Suppressor macrophage (primary cell): ENCODE measurements at regions not wholly inside any gene's neighbourhood (a gene's known extent, or its start where the extent isn't known, plus 50 kb on each side); places are given as distances from the start of the nearest gene placed in this dataset.

Experiments used
- DNase-seq, 4 experiments: peaks; one replicate each; pipeline ENCODE4 v3.0.0-alpha.2; 2020 to 2022

DNA sequence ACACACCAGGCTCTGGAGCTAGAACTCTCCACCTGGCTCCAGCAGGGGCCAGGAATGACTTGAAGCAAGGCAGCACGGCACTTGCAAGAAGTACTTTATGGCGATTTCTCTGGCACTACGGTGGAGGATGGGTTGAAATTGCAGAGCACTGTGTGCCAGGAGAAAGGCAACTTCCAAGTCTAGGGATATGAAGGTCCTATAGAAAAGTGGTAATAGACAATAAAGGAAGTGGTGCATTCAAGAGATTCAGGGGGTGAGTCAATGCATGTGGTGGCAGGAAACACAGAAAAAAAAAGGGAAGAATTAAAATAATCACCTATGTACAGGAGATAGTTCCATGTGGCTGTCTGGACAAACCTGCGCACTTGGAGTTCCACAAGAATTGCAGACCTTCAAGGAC is 240.3 kb upstream of the DYNLRB2 start:
- DNase-seq = no peak

DNA sequence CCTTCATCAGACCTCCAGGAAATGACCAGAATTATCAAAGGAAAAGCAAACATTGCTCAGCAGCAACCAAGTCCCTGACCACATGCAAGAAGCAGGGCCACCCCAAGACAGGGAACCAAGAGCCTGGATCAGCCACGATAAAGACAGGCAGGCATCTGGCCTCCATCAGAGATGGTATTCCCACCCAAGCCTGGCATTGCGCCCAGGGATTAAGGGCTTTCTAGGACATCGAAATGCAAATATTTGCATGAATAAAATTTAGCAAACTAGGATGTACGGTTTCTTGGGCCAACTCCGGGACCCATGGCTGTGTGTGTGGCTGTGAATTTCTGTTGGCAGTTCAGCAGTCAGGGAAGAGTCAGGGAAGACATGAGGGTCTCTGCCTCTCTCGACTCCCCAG is 241.4 kb upstream of the DYNLRB2 start:
- DNase-seq = no peak

DNA sequence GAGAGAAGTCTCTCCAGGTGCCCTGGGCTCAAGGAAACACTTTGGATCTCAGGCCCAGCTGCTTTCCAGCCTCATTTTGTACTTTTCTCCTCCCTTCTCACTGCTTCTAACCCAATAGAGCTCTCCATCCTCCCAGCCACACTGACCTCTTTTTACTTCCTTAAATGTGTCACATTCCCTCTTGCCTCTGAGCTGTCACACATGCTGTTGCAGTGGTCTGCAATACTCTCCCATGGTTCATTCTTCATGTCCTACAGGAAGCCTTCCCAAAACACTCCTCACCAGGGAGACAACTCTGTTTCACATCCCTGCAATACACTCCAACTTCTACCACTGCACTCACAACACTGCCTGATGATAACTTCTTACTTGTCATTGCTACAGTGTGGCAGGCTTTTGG is 242.1 kb upstream of the DYNLRB2 start:
- no peak for DNase-seq

DNA sequence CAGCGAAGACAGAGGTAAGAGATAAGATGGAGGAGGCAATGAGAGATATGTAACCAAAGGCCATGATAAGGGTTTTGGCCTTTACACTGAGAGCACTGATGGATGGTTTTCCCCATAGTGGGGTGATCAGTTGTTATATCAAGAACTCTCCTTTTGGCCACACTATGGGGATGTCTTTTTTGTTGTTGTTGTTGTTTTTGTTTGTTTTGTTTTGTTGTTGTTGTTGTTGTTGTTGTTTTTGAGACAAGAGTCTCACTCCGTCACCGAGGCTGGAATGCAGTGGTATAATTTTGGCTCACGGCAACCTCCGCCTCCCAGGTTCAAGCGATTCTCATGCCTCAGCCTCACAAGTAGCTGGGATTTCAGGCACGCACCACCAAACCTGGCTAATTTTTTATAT is 244.8 kb upstream of the DYNLRB2 start:
- no peak for DNase-seq

DNA sequence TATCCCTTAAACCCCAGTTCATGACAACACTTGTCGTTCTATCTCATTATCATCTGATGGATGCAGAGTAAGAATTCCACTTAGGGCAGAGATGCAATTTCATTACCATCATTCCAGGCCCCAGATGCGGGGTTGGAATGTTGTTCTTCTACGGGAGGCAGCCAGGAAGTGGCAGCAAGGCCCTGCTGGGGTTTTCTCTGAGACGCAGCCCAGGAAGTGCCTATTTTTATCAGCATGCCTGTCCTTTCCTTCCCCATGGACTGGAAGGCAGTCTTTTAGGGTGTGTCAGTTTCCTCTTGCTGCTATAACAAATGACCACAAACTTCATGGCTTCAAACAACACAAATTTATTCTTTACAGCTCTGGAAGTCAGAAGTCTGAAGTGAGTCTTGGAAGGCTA is 246.6 kb upstream of the DYNLRB2 start:
- no peak for DNase-seq

DNA sequence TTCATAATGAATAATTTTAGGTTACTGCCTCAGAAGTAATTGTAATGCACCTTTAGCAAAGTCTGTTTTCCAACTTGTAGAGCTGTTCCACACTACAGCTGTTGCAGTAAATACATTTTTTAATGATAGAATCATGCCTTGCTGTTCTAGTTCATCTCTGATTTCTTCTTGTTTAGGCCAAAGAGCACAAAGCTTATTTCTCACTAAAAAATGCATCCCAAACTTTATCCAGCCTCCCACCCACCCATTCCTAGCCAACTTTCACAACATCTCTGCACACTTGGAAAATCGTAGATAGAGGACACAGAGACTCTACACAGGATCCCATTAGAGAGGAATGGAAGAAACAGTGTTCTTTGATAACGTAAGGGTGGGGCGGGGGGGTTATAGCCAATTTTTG is 252.2 kb upstream of the DYNLRB2 start:
- no peak for DNase-seq

DNA sequence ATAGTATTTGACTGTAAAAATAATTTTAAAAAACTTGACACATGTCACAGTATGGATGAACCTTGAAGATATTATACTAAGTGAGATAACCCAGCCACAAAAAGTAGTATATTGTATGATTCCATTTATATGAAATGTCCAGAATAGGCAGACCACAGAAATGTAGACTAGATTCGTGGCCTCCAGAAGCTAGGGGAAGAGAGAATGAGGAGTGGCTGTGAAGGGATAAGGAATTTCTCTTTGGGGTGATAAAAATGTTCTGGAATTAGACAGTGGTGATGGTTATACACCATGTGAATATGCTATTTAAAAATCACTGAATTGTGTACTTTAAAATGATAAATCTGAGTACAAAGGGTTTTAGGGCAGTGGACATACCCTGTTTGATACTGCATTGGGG is 253.1 kb upstream of the DYNLRB2 start:
- DNase-seq = no peak

DNA sequence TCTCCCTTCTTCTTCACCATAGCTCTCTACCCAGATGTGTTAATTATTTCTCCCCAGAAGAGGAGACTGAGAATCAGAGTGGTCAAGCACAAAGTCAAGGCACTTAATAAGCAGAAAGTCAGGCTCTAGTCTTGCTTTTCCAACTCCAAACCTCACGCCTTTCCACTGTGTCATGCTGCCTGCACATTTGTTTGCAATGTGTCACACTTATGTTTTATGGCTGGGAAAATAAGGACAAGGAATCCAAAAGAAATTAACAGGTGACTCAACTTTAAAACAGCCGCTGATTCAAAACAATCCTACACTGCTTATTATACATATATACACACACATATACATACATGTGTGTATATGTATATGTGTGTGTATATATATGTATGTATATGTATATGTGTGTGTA is 255.7 kb upstream of the DYNLRB2 start:
- DNase-seq = no peak

DNA sequence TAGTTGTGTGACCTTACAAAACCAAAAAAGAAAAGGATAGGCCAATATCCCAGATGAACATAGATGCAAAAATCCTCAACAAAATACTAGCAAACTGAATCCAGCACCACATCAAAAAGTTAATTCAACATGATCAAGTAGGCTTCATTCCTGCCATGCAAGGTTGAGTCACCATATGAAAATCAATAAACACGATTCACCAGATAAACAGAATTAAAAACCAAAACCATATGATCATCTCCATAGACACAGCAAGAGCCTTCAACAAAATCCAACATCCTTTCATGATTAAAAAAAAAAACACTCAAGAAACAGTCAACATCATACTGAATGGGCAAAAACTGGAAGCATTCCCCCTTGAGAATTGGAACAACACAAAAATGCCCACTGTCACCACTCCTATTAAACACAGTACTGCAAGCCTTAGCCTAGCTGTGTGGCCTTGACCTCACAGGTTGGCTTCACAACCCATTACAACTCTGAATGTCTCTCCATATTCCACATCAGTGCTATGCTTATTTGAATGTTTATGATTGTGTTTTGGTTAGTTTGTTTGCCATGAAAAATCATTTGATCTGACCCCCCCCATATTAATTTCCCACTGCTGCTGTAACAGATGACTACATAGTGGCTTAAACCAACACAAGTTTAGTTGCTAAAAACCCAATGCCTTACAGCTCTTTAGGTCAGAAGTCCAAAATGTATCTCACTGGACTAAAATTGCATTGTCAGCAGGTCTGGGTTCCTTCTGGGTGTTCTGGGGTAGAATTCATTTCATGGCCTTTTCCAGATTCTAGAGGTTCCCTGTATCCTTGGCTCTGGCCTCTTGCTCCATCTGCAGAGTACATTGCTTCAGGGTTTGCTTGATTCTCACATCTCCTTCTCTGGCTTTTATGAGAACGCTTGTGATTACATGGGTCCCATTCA is 257.1 kb upstream of the DYNLRB2 start:
- DNase-seq = no peak

DNA sequence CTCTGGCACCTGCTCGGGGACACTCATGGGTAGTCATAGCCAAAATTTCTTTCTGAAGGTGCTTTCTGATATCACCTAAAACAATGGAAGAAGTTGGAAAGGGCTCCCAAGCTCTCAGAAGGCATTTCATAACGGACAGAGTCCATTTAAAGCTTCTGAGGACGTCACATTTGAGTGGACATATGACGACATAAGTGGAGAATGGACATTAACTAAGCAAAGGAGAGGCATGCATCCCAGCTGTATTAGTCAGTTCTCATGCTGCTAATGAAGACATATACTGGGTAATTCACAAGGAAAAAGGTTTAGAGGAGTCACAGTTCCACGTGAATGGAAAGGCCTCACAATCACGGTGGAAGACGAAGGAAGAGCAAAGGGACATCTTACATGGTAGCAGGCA is 260.2 kb upstream of the DYNLRB2 start:
- no peak for DNase-seq

DNA sequence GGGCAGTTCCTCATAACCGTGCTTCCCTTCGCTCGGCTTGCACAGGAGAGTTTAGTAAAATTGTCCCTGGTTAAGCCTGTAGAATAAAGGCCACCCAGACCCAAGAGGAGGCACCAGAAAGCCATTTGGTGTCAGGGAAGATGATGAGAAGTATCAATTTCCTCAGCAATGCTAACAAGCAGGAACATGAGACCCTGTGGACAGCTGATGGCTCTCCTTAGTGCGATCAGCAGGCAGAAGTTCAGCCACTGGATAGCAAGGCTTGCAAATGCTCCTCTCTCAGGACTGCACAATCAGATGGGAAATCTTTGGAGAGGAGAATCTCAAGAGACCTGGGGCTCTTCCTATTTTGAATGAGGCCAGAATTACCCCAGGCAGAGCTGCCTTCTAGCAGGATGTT is 261.1 kb upstream of the DYNLRB2 start:
- no peak for DNase-seq

DNA sequence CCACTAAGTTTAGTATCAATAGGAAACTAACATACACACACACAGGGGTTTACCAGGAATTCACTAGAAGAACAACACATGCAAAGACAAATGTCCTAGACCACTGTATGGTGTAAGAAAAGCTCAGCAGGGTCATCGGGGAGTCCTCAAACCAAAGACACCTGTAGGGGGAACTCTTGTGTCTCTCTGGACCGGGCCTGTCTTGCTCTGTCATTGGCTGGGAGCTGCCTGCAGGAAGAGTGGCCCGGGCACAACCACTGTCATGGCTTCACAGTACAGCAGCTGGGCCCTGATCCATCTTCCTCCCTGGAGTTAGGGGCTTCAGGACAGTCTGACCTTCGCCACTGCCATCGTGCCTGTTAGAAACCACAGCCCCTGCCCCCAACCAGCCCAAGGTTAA is 263.6 kb upstream of the DYNLRB2 start:
- DNase-seq = no peak

DNA sequence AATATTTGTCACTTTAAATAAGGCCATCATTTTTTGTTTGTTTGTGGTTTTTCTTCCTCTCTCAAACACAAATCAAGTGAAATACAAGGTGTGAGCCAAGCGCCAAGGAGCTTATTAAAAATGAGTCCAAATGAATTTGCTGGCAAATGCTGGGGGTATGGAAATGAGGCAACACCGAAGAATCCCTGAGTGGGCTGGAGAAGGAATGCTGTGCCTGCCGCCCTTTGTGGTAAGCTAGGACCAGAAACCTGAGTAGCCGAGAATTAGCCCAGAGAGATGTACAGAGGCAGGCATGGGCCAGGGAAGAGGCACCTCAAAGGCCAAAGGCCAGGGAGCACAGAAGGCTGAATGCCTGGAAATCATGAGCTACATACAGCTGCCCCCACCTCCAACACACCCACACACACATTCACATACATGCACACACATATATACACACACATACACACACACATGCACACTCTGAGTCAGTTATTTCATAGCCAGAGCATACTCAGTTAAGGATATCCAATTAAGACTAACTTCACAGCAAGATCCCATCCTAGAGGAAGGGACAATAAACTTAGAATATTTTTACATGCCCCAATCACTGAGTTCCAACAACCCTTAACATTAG is 266.1 kb upstream of the DYNLRB2 start:
- DNase-seq = no peak

DNA sequence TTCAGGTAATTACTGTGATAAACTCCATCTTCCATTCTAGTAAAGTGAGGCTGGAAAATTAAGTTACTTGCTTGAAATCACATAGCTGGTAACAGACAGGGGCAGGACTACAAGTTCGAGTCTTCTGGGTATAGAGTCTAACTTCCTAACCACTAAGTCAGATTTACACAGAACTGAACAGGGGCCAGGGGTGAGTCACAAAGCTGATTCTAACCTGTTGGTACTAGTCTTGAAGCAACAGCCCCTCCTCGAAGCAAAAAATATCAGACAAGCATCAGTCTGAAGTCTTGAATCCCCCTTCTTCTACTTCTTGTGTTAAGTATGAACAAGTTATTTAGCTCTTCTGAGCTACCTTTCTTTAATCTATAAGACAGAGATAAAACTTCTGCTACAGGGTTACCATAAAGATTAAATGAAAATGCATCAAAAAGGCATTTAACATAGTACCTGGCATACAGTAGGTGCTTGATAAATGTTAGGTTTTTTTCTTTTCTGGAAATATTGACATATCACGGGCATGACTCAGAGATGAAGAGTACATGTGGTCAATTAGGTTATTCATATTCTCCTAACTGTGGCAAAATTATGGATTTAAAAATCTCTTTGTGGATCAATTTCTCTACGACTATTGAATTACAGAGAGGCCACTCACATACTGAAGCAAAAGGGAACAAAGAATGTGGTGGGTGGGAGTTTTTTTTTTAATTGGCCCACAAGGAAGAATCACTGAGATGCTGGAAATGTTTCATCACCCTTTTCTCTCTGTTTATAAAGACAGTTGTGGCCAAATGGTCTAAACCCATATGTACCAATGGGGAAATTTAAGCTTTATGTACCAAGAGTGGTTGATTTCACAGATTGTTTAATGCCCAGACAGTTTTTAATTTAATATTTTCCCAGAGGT is 266.9 kb upstream of the DYNLRB2 start:
- DNase-seq = no peak

DNA sequence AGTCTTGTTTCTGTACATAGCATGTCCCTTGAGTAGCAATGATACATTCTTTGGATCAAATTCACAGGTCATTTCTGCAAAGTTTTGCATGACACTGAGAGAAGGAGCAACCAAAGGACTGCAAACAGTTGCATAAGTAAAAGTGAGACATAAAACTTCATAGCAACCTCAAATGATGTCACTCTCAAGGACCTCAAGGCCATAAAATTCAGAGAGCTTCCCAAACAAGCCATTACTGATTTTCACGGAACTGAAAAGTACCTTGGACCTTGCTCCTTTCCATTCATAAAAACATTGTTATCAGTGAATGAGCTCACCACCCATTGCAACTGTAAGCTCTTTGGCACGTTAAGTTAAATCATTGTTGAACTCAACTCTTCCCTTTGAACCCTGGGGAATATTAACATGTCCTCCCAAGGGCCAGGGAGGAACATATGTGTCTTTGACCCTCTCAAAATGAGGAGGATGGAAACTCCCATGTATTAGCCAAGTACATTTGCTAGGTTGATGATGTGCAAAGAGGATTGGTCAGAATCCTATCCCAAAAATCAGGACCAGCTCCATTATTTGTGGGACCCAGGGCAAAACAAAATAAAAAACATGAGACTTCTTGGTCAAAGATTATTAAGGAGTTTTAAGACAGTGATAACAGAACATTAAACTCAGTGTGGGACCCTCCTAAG is 275.0 kb upstream of the DYNLRB2 start:
- DNase-seq = no peak

DNA sequence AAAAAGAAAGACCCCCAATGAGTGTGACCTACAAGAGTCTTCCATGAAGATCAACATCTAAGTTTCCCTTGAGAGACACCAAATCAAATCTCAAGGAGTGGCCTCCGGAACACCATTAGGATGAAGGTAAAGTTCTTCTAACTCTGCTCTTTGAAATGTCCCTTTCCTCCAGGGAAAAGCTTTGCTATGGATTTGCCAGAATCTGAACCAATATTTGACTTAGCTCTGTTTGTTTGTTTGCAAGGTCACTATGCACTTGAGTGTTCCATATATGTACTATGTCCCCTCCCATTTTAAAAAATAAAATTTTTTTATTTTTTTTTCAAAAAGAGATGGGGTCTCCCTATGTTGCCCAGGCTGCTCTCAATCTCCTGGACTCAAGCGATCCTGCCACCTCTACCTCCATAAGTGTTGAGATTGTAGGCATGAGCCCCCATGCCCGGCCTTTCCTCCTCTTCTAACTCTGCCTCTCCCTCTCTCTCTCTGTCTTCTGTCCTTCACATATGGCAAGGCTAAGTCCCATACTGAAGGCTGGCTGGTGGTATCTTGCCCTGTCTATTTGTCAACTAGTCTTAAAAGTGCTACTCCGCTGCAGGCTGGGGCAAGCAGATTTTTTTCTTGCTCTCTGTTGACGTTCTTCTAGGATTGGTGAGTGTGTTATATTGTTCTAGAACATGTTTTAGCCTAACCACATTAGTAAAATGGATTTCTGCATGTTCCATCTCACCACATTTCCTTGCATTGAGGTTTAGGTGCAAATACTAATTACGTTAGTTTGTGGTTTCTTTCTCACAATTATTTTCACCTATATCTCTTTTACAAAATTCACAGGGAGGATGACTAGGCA is 276.7 kb upstream of the DYNLRB2 start:
- DNase-seq = no peak

DNA sequence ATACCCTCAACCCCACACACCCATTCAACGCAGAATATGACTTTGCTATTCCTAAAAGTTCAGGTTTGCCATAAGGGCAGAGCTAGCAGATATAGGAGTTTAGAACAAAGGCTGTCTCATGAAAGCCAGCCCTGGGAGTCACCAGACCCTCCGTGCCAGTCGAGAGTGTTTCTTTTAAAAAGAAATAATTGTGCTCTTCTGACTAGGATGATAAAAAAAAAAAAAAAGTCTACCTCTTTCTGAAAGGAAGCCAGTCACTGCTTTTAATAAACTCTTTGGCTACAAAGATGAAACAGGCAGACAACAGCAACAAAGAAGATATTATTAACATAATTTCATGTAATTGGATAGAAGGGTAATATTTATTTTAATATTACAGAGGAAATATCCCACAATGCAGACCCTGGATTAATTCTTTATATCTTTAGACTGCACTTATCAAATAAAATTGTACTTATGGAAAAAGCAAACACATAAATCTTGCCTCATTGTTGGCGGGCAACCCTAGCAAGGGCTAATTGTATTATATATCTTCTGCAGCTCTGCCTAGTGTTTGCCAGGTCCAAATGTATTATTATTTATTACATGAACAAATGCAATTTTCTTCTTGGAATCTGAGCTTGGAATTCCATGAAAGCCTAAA is 277.5 kb upstream of the DYNLRB2 start:
- DNase-seq = no peak

DNA sequence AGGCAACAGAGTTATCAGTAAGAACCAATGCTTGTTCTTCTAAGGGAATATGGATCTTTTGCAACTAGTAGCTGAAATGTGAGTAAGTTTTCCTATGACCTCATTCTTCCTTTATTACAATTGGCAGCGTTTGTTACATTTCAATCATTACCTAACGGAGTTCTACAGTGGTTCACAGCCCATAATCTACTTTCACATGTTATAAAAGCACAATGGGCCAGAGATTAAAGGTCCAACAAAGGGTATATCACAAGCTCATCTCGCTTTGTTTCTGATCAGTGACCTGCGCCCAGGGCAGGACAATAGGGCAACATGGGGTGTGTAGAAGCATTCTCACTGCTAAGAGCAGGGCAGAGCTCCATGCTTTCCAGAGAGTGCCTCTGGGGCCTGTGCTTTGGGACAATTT is 279.9 kb upstream of the DYNLRB2 start:
- no peak for DNase-seq

DNA sequence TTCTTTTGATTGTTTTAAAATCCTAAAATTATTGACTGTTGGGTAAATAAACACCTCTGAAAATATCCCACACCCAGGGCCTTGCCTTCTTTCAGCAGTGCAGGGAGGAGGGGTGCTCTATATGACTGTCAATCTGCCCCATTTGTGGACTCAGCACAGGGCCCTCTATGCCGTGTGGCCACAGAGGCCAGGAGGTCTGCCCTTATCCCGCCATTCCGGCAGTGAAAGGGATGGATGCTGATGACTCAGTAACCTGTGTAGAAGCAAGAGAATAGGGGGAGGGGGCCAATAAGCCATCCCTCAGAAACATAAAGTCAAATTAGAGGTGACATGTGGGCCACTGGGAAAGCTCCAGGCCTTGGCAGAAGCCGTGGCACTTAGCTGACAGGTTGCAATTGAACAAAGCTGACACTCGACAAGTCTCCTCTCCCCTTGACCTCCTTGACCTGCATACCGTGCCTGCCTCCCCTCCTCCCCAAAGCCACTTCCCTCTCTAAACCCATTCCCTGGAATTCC is 281.4 kb upstream of the DYNLRB2 start:
- DNase-seq = no peak

DNA sequence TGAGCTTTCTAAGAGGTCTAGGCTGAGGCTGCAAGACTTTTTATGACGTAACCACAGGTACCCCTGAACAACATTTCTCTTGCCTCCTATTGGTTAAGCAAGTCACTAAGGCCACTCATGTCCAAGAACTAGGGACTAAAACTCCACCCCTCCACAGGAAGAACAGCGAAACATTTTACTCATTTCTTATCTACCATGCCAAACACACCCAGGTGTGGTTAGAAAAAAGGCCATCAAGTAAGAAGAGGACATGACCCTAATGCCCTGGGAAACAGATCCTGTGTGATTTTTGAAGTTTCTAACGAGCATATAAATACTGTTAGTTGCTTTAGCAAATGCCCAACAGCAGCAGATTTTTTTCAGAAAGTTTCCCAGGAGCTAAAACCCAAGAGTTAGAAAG is 282.4 kb upstream of the DYNLRB2 start:
- no peak for DNase-seq

DNA sequence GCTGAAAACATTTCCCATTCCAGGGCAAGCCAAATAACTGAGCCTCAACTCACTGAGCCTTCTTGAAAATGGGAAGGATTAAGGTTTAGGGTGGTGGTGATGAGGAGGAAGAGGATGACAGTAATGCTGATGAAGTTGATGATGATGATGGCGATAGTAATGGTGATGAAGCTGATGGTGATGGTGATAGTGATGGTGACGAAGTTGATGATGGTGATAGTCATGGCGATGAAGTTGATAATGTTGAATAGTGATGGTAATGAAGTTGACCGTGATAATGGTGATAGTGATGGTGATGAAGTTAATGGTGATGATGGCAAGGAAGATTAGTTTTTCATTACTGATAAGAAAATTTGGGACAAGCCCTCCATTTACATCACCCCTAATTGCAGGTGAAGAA is 285.8 kb upstream of the DYNLRB2 start:
- DNase-seq = no peak
